ENCODE measurements at regions not wholly inside any gene's neighbourhood (a gene's known extent, or its start where the extent isn't known, plus 50 kb on each side); places are given as distances from the start of the nearest gene placed in this dataset.

DNA sequence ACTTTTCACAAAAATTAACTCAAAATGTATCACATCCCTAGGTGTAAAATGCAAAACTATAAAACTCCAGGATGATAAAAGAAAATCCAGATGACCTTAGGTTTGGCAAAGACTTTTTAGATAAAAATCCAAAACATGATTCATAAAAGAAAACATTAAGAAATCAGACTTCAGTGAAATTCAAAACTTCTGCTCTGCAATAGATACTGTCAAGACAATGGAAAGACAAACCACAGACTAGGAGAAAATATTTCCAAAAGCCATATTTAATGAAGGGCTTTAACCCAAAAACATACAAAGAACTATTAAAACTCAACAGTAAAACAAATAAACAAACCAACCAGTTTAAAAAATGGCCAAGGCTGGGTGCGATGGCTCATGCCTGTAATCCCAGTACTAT, 173.6 kb upstream of the SPOPL start:
- H3K4me3 ChIP-seq: no peak overlapping the region
- Mint-ChIP-seq H3K9me3 (no peaks in the 10 kb centered on the region), H3K4me1 (no peaks in the 10 kb centered on the region), H3K27me3 (ENCODE audit: insufficient read depth, low read depth, poor library complexity) (no peaks in the 10 kb centered on the region), H3K36me3 (ENCODE audit: low read depth) (no peaks in the 10 kb centered on the region), H3K27ac (no peak overlapping the region), H3K4me3 (no peak overlapping the region)
- no peaks in the 10 kb centered on the region for H3F3A ChIP-seq (replicated peaks; ENCODE audit: low read depth)
- no peaks in the 10 kb centered on the region for H3K27me3 ChIP-seq (ENCODE audit: insufficient read depth)
- no peak overlapping the region for H2AFZ ChIP-seq
- TF ChIP-seq, protein P1, sequence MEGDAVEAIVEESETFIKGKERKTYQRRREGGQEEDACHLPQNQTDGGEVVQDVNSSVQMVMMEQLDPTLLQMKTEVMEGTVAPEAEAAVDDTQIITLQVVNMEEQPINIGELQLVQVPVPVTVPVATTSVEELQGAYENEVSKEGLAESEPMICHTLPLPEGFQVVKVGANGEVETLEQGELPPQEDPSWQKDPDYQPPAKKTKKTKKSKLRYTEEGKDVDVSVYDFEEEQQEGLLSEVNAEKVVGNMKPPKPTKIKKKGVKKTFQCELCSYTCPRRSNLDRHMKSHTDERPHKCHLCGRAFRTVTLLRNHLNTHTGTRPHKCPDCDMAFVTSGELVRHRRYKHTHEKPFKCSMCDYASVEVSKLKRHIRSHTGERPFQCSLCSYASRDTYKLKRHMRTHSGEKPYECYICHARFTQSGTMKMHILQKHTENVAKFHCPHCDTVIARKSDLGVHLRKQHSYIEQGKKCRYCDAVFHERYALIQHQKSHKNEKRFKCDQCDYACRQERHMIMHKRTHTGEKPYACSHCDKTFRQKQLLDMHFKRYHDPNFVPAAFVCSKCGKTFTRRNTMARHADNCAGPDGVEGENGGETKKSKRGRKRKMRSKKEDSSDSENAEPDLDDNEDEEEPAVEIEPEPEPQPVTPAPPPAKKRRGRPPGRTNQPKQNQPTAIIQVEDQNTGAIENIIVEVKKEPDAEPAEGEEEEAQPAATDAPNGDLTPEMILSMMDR (conservative IDR thresholded peaks at IDR 0.05; ENCODE audit: low read depth in 2 of 2): no peak
- TF ChIP-seq ZNF114 (CRISPR knock-in tag; IDR thresholded peaks at IDR 0.05): no peak
- TF ChIP-seq EZH2 (IDR thresholded peaks at IDR 0.05; ENCODE audit: low read depth, unreplicated experiment): no peak
- TF ChIP-seq JUNB (IDR thresholded peaks at IDR 0.05; ENCODE audit: unreplicated experiment): no peak
- TF ChIP-seq, protein P2, sequence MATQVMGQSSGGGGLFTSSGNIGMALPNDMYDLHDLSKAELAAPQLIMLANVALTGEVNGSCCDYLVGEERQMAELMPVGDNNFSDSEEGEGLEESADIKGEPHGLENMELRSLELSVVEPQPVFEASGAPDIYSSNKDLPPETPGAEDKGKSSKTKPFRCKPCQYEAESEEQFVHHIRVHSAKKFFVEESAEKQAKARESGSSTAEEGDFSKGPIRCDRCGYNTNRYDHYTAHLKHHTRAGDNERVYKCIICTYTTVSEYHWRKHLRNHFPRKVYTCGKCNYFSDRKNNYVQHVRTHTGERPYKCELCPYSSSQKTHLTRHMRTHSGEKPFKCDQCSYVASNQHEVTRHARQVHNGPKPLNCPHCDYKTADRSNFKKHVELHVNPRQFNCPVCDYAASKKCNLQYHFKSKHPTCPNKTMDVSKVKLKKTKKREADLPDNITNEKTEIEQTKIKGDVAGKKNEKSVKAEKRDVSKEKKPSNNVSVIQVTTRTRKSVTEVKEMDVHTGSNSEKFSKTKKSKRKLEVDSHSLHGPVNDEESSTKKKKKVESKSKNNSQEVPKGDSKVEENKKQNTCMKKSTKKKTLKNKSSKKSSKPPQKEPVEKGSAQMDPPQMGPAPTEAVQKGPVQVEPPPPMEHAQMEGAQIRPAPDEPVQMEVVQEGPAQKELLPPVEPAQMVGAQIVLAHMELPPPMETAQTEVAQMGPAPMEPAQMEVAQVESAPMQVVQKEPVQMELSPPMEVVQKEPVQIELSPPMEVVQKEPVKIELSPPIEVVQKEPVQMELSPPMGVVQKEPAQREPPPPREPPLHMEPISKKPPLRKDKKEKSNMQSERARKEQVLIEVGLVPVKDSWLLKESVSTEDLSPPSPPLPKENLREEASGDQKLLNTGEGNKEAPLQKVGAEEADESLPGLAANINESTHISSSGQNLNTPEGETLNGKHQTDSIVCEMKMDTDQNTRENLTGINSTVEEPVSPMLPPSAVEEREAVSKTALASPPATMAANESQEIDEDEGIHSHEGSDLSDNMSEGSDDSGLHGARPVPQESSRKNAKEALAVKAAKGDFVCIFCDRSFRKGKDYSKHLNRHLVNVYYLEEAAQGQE (IDR thresholded peaks at IDR 0.05; ENCODE audit: unreplicated experiment): no peak
- TF ChIP-seq ZNF331 (CRISPR knock-in tag; IDR thresholded peaks at IDR 0.05; ENCODE audit: low read depth): no peak
- no peak for TF ChIP-seq POLR2AphosphoS5 (IDR thresholded peaks at IDR 0.05; ENCODE audit: low read depth)
- ATAC-seq (no peak), DNase-seq (ENCODE audit: low spot score) (no peak)
- no peaks in the 10 kb centered on the region for H4K20me1 ChIP-seq (replicated peaks; ENCODE audit: insufficient read depth)
- no peaks in the 10 kb centered on the region for H3K79me2 ChIP-seq (replicated peaks; ENCODE audit: insufficient read depth)
- no peak overlapping the region for H3K27ac ChIP-seq (ENCODE audit: low read depth)
- H3K4me1 ChIP-seq (ENCODE audit: insufficient read depth): no peaks in the 10 kb centered on the region
- no peaks in the 10 kb centered on the region for H3K36me3 ChIP-seq (ENCODE audit: insufficient read depth)
- no peak overlapping the region for H3K4me2 ChIP-seq
- 0 out of 2 replicates have a peak, but pooled peaks cover 3% of the 10 kb centered on the region for H3K9me2 ChIP-seq (ENCODE audit: insufficient read depth)

DNA sequence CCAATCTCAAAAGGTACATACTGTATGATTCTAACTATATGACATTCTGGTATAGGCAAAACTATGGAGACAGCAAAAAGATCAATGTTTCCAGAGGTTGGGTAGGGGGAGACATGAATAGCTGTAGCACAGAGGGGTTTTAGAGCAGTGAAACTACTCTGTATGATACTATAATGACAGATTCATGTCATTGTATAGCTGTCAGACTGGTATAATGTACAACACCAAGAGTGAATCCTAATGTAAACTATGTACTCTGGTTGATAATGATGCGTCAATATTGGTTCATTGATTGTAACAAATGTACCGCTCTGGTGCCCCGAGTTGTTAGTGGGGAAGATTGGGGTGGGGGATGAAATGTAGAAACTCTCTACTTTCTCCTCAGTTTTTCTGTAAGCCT, 172.4 kb upstream of the SPOPL start:
- no peak for ATAC-seq
- H3K4me1 Mint-ChIP-seq: no peaks in the 10 kb centered on the region
- no peak overlapping the region for H3K27ac ChIP-seq (ENCODE audit: low read depth)
- TF ChIP-seq STAT1 (IDR thresholded peaks at IDR 0.05; ENCODE audit: unreplicated experiment) (no peak), EZH2 (IDR thresholded peaks at IDR 0.05; ENCODE audit: low read depth, unreplicated experiment) (no peak), EZH2phosphoT487 (IDR thresholded peaks at IDR 0.05; ENCODE audit: unreplicated experiment) (no peak), ZNF331 (CRISPR knock-in tag; IDR thresholded peaks at IDR 0.05; ENCODE audit: low read depth) (no peak), NANOG (IDR thresholded peaks at IDR 0.05; ENCODE audit: borderline replicate concordance) (no peak)
- TF ChIP-seq, protein P2 (IDR thresholded peaks at IDR 0.05; ENCODE audit: unreplicated experiment): no peak
- TF ChIP-seq, protein P1 (conservative IDR thresholded peaks at IDR 0.05; ENCODE audit: low read depth in 2 of 2): no peak

More for the DNA sequence above, 172.4 kb upstream of the SPOPL start:
- no peaks in the 10 kb centered on the region for H3F3A ChIP-seq (replicated peaks; ENCODE audit: low read depth)
- no peak for DNase-seq (ENCODE audit: low spot score)
- Mint-ChIP-seq H3K36me3 (ENCODE audit: low read depth) (no peaks in the 10 kb centered on the region), H3K4me3 (no peak overlapping the region), H3K27me3 (ENCODE audit: insufficient read depth, low read depth, poor library complexity) (no peaks in the 10 kb centered on the region), H3K9me3 (no peaks in the 10 kb centered on the region), H3K27ac (no peak overlapping the region)
- no peaks in the 10 kb centered on the region for H3K27me3 ChIP-seq (ENCODE audit: insufficient read depth)
- no peak overlapping the region for H3K4me3 ChIP-seq
- H3K4me2 ChIP-seq: no peak overlapping the region
- 0 out of 2 replicates have a peak, but pooled peaks cover 3% of the 10 kb centered on the region for H3K9me2 ChIP-seq (ENCODE audit: insufficient read depth)
- H3K4me1 ChIP-seq (ENCODE audit: insufficient read depth): no peaks in the 10 kb centered on the region
- H2AFZ ChIP-seq: no peak overlapping the region
- no peaks in the 10 kb centered on the region for H3K79me2 ChIP-seq (replicated peaks; ENCODE audit: insufficient read depth)
- no peaks in the 10 kb centered on the region for H3K36me3 ChIP-seq (ENCODE audit: insufficient read depth)
- H4K20me1 ChIP-seq (replicated peaks; ENCODE audit: insufficient read depth): no peaks in the 10 kb centered on the region

Measured in GM23338 (cell line).